Neuronal stem cell (in vitro differentiated cells): ENCODE measurements at regions not wholly inside any gene's neighbourhood (a gene's known extent, or its start where the extent isn't known, plus 50 kb on each side); places are given as distances from the start of the nearest gene placed in this dataset.

Experiments
- DNase-seq: peaks from one replicate; pipeline ENCODE4 v3.0.0-alpha.2; 2013; ENCODE audit warnings: low spot score
- H2AFZ ChIP-seq: one replicate; pipeline ENCODE4 v1.6.1; 2013; ENCODE audit warnings: mild to moderate bottlenecking, low read length, inconsistent platforms
- H2AK5ac ChIP-seq: 2 replicates; pipeline ENCODE4 v1.6.1; 2013; ENCODE audit warnings: low read depth, mild to moderate bottlenecking, inconsistent platforms, low read length, moderate library complexity, mixed read lengths
- H2BK120ac ChIP-seq: 2 replicates; pipeline ENCODE4 v1.6.1; 2013; ENCODE audit warnings: low read depth, mild to moderate bottlenecking, inconsistent platforms, low read length, moderate library complexity, mixed read lengths
- H2BK12ac ChIP-seq: one replicate; pipeline ENCODE4 v1.6.1; 2013; ENCODE audit warnings: low read length, inconsistent platforms
- H2BK15ac ChIP-seq: 2 replicates; pipeline ENCODE4 v1.6.1; 2013; ENCODE audit warnings: mild to moderate bottlenecking, low read length, inconsistent platforms, mixed read lengths
- H2BK5ac ChIP-seq: one replicate; pipeline ENCODE4 v1.6.1; 2013; ENCODE audit warnings: inconsistent platforms, mild to moderate bottlenecking, low read length, moderate library complexity
- H3K14ac ChIP-seq: one replicate; pipeline ENCODE4 v1.6.1; 2013; ENCODE audit warnings: low read length, inconsistent platforms
- H3K18ac ChIP-seq: 2 replicates; pipeline ENCODE4 v1.6.1; 2013; ENCODE audit warnings: low read length, inconsistent platforms
- H3K23ac ChIP-seq: 2 replicates; pipeline ENCODE4 v1.6.1; 2013; ENCODE audit warnings: low read depth, mild to moderate bottlenecking, mixed read lengths, low read length, inconsistent platforms; ENCODE audit not compliant: poor library complexity
- H3K27ac ChIP-seq: replicated peaks from 3 replicates; pipeline ENCODE4 v1.5.1; 2013; ENCODE audit warnings: low read length, inconsistent platforms
- H3K27me3 ChIP-seq, 3 experiments: 2 replicates each; pipeline ENCODE4 v1.6.1; 2013; ENCODE audit warnings: low read length in 3 of 3, mild to moderate bottlenecking in 2 of 3, inconsistent platforms in 1 of 3, low read depth in 1 of 3, mixed read lengths in 1 of 3, moderate library complexity in 1 of 3; ENCODE audit not compliant: control insufficient read depth in 3 of 3, insufficient read depth in 3 of 3
- H3K36me3 ChIP-seq, 2 donors: replicated peaks in 1 of 2; 2 replicates each; pipeline ENCODE4 v1.6.1; 2013; ENCODE audit warnings: low read length in 2 of 2; ENCODE audit not compliant: control insufficient read depth in 2 of 2, insufficient read depth in 2 of 2
- H3K4ac ChIP-seq: 2 replicates; pipeline ENCODE4 v1.6.1; 2013; ENCODE audit warnings: inconsistent platforms, mild to moderate bottlenecking, low read length, moderate library complexity
- H3K4me1 ChIP-seq, 2 donors: 1 replicate in 1 of 2; 2 replicates in 1 of 2; pipeline ENCODE4 v1.6.1; 2013; ENCODE audit warnings: low read length in 2 of 2, low read depth in 1 of 2; ENCODE audit not compliant: control insufficient read depth in 2 of 2, insufficient read depth in 1 of 2
- H3K4me2 ChIP-seq: one replicate; pipeline ENCODE4 v1.6.1; 2013; ENCODE audit warnings: mild to moderate bottlenecking, low read length, inconsistent platforms; ENCODE audit not compliant: insufficient read depth, poor library complexity, severe bottlenecking
- H3K4me3 ChIP-seq, 2 donors: 2 replicates each; pipeline ENCODE4 v1.5.1; 2013; ENCODE audit warnings: low read length in 2 of 2, mild to moderate bottlenecking in 2 of 2, inconsistent platforms in 1 of 2, moderate library complexity in 1 of 2
- H3K79me1 ChIP-seq: one replicate; pipeline ENCODE4 v1.6.1; 2013; ENCODE audit warnings: low read depth, mild to moderate bottlenecking, inconsistent platforms, low read length, moderate library complexity
- H3K9ac ChIP-seq: one replicate; pipeline ENCODE4 v1.6.1; 2013; ENCODE audit warnings: mild to moderate bottlenecking, low read depth, low read length, inconsistent platforms; ENCODE audit not compliant: poor library complexity
- H3K9me3 ChIP-seq, 2 donors: replicated peaks in 1 of 2; 2 replicates each; pipeline versions ENCODE3 to v1.6.1; 2013; ENCODE audit warnings: low read length in 2 of 2, mild to moderate bottlenecking in 2 of 2, inconsistent platforms in 1 of 2, low read depth in 1 of 2, mixed read lengths in 1 of 2, moderate library complexity in 1 of 2; ENCODE audit not compliant: control insufficient read depth in 2 of 2, insufficient read depth in 1 of 2
- H4K8ac ChIP-seq: one replicate; pipeline ENCODE4 v1.6.1; 2013; ENCODE audit warnings: low read depth, mild to moderate bottlenecking, inconsistent platforms, low read length, moderate library complexity
- H4K91ac ChIP-seq: one replicate; pipeline ENCODE4 v1.6.1; 2013; ENCODE audit warnings: low read length, low read depth, mild to moderate bottlenecking, inconsistent platforms; ENCODE audit not compliant: poor library complexity
- WGBS, 2 donors: extraction: QIAGEN DNeasy Blood & Tissue Kit; methylation state at CpG; one replicate each; pipeline ENCODE4 v1.1.7; 2013; ENCODE audit warnings: missing lambda C conversion rate in 2 of 2, mixed read lengths in 1 of 2; ENCODE audit not compliant: insufficient read length in 2 of 2, insufficient replicate concordance in 1 of 2; ENCODE audit errors: extremely low coverage in 2 of 2; 5-methylcytosine and 5-hydroxymethylcytosine counted together

DNA sequence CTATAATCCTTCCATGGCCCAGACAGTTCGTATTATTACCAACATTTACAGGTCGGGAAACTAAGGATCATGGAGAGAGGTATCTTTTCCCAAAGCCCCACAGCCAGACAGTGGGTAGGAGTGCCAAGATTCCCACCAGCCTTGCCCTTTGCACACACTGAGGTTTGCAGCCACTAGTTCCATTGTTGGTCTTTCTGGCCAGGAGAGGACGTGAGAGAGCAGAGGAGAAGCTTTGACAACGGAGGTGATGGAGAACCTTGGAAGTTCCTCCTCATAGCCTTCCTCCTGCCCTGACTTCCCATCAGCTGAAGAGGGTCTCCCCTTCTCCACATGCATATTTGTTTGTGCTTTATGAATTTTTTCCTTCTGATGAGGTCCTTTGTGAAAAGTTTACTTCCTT, 50.5 kb upstream of the PLCL2 start:
- Histone ChIP-seq H3K4me2 (no peak overlapping the region), H3K27me3 (peaks cover 0 to 9% (median 0%) of the 10 kb centered on the region in 3 experiments), H2BK15ac (no peak overlapping the region), H2AK5ac (no peak overlapping the region), H2AFZ (no peak overlapping the region), H3K4ac (no peak overlapping the region), H4K8ac (no peak overlapping the region), H4K91ac (no peak overlapping the region), H3K18ac (no peak overlapping the region), H3K4me1 (no peaks in the 10 kb centered on the region), H3K4me3 (no peak overlapping the region), H3K36me3 (no peaks in the 10 kb centered on the region), H3K9ac (no peak overlapping the region), H3K9me3 (no peaks in the 10 kb centered on the region), H2BK5ac (no peak overlapping the region), H2BK120ac (no peak overlapping the region), H3K79me1 (no peaks in the 10 kb centered on the region), H3K23ac (no peak overlapping the region), H3K14ac (no peak overlapping the region), H3K27ac (no peak overlapping the region), H2BK12ac (no peak overlapping the region)
- DNase-seq = no peak
- no CpG with 5 or more reads among the region's 4 CpGs for WGBS, 2 donors

DNA sequence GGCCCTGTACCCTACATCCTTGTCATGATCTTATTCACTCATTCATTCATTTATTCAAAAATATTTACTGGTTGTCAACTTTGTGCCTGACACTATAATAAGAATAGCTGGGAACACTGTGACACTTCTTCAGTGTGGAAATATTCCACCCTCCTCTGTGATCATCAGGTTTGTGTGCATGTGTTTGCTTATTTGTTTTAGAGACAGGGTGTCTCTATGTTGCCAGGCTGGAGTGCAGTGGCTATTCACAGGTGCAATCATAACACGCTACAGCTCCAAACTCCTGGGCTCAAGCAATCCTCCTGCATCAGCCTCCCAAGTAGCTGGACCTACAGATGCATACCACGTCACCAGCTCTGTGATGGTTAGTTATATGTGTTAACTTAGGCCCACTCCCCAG, 50.0 kb upstream of the PLCL2 start:
- H4K91ac ChIP-seq = no peak overlapping the region
- H4K8ac ChIP-seq = no peak overlapping the region
- no peak overlapping the region for H3K14ac ChIP-seq
- no peak overlapping the region for H2BK15ac ChIP-seq
- peaks cover 0 to 9% (median 0%) of the 10 kb centered on the region in 3 experiments for H3K27me3 ChIP-seq
- no peak overlapping the region for H2BK120ac ChIP-seq
- H3K4me1 ChIP-seq = no peaks in the 10 kb centered on the region
- no peak overlapping the region for H3K18ac ChIP-seq
- no CpG with 5 or more reads among the region's 2 CpGs for WGBS, 2 donors
- no peak overlapping the region for H3K9ac ChIP-seq
- H2AFZ ChIP-seq = no peak overlapping the region
- no peak overlapping the region for H3K4me3 ChIP-seq
- H2BK12ac ChIP-seq = no peak overlapping the region
- H2BK5ac ChIP-seq = no peak overlapping the region
- H3K23ac ChIP-seq = no peak overlapping the region
- DNase-seq = no peak
- H3K27ac ChIP-seq = no peak overlapping the region
- no peaks in the 10 kb centered on the region for H3K79me1 ChIP-seq
- no peak overlapping the region for H2AK5ac ChIP-seq
- no peak overlapping the region for H3K4me2 ChIP-seq
- no peaks in the 10 kb centered on the region for H3K36me3 ChIP-seq
- H3K4ac ChIP-seq = no peak overlapping the region
- no peaks in the 10 kb centered on the region for H3K9me3 ChIP-seq
